IPS-20b (cell line): ENCODE measurements at regions not wholly inside any gene's neighbourhood (a gene's known extent, or its start where the extent isn't known, plus 50 kb on each side); places are given as distances from the start of the nearest gene placed in this dataset.

Experiments
- H3K27ac ChIP-seq: one replicate; pipeline ENCODE4 v1.5.1; 2013; ENCODE audit warnings: low read length
- H3K27me3 ChIP-seq: 2 replicates; pipeline ENCODE4 v1.6.1; 2013; ENCODE audit warnings: mild to moderate bottlenecking, low read length, inconsistent platforms; ENCODE audit not compliant: insufficient read depth
- H3K36me3 ChIP-seq: 2 replicates; pipeline ENCODE4 v1.6.1; 2013; ENCODE audit warnings: low read depth, mild to moderate bottlenecking, inconsistent platforms, low read length, moderate library complexity; ENCODE audit not compliant: insufficient read depth
- H3K4me1 ChIP-seq: 2 replicates; pipeline ENCODE4 v1.6.1; 2013; ENCODE audit warnings: mild to moderate bottlenecking, control low read depth, inconsistent platforms, low read length, moderate library complexity; ENCODE audit not compliant: insufficient read depth
- H3K4me3 ChIP-seq: 2 replicates; pipeline ENCODE4 v1.5.1; 2013; ENCODE audit warnings: mild to moderate bottlenecking, low read length, inconsistent platforms
- H3K9ac ChIP-seq: 2 replicates; pipeline ENCODE4 v1.6.1; 2013; ENCODE audit warnings: low read depth, mild to moderate bottlenecking, inconsistent platforms, low read length, moderate library complexity
- H3K9me3 ChIP-seq: 2 replicates; pipeline ENCODE4 v1.6.1; 2013; ENCODE audit warnings: mild to moderate bottlenecking, low read depth, low read length, inconsistent platforms; ENCODE audit not compliant: insufficient read depth

- H3K27me3 ChIP-seq: no peaks in the 10 kb centered on the region
- H3K9me3 ChIP-seq: no peaks in the 10 kb centered on the region
- H3K4me1 ChIP-seq: no peaks in the 10 kb centered on the region
Observed at GRCh38 chr3:166360720-166361119, 523.5 kb upstream of the BCHE start.

GRCh38 chr3:166351461-166351860 lies 514.2 kb upstream of the BCHE start:
- no peak overlapping the region for H3K4me3 ChIP-seq
- peaks cover 13% of the 10 kb centered on the region for H3K9me3 ChIP-seq

More at GRCh38 chr3:166360720-166361119, 523.5 kb upstream of the BCHE start:
- H3K27ac ChIP-seq: no peak overlapping the region
- H3K36me3 ChIP-seq: no peaks in the 10 kb centered on the region
- H3K9ac ChIP-seq: no peak overlapping the region
- no peak overlapping the region for H3K4me3 ChIP-seq

GRCh38 chr3:166340604-166341266 lies 503.5 kb upstream of the BCHE start:
- no peak overlapping the region for H3K4me3 ChIP-seq
- H3K27ac ChIP-seq: no peak overlapping the region
- no peaks in the 10 kb centered on the region for H3K4me1 ChIP-seq
- no peaks in the 10 kb centered on the region for H3K9me3 ChIP-seq
- H3K36me3 ChIP-seq: no peaks in the 10 kb centered on the region
- no peaks in the 10 kb centered on the region for H3K27me3 ChIP-seq
- no peak overlapping the region for H3K9ac ChIP-seq

More at GRCh38 chr3:166351461-166351860, 514.2 kb upstream of the BCHE start:
- H3K27ac ChIP-seq: no peak overlapping the region
- H3K9ac ChIP-seq: no peak overlapping the region
- no peaks in the 10 kb centered on the region for H3K27me3 ChIP-seq
- H3K36me3 ChIP-seq: no peaks in the 10 kb centered on the region
- no peaks in the 10 kb centered on the region for H3K4me1 ChIP-seq

DNA sequence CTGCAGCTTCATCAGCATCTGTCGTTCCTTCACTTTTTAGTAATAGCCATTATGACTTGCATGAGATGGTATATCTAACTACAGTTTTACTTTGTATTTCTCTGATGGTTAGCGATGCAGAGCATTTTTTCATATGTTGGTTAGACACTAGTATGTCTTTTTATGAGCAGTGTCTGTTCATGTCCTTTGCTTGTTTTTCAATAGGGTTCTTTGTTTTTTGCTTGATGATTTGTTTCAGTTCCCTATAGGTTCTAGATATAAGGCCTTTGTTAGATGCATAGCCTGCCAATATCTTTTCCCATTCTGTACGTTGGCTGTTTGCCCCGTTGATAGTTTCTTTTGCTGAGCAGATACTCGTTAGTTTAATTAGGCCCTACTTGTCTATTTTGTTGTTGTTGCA lies 487.2 kb upstream of the BCHE start:
- Histone ChIP-seq H3K4me1 (no peaks in the 10 kb centered on the region), H3K27me3 (no peaks in the 10 kb centered on the region), H3K9ac (no peak overlapping the region), H3K4me3 (no peak overlapping the region), H3K9me3 (no peaks in the 10 kb centered on the region), H3K27ac (no peak overlapping the region), H3K36me3 (no peaks in the 10 kb centered on the region)

- Histone ChIP-seq H3K36me3 (no peaks in the 10 kb centered on the region), H3K9ac (no peak overlapping the region), H3K9me3 (no peaks in the 10 kb centered on the region), H3K4me3 (no peak overlapping the region), H3K4me1 (no peaks in the 10 kb centered on the region), H3K27me3 (no peaks in the 10 kb centered on the region), H3K27ac (no peak overlapping the region)
Observed at GRCh38 chr3:166322391-166322790, 485.2 kb upstream of the BCHE start.

DNA sequence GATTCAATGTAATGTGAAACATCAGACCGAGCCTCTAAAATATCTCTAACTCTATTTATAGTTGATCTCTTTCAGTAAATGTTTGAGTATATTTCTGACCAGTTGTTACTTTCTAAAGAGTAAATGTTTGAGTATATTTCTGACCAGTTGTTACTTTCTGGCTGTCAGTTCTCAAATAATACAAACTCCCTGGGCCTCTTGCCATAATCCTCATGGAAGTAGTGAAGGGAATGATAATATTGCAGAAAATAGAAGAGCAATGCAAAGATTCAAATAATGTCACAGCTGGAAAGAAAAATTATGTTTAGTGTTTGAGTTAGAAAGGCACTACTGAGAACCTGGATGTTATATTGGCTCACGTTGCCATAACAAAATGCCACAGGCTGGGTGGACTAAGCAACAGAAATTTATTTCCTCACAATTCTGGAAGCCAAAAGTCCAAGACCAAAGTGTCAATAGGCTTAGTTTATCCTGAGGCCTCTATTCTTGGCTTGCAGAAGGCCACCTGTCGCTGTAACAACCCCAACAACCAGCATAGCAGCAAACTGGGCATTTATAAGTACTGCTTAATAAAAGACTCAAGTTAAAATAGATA lies 470.6 kb upstream of the BCHE start:
- Histone ChIP-seq H3K27me3 (no peaks in the 10 kb centered on the region), H3K9me3 (no peaks in the 10 kb centered on the region), H3K9ac (no peak overlapping the region), H3K36me3 (no peaks in the 10 kb centered on the region), H3K4me3 (no peak overlapping the region), H3K4me1 (no peaks in the 10 kb centered on the region; the same call in 1 of the 2 replicates), H3K27ac (no peak overlapping the region)

DNA sequence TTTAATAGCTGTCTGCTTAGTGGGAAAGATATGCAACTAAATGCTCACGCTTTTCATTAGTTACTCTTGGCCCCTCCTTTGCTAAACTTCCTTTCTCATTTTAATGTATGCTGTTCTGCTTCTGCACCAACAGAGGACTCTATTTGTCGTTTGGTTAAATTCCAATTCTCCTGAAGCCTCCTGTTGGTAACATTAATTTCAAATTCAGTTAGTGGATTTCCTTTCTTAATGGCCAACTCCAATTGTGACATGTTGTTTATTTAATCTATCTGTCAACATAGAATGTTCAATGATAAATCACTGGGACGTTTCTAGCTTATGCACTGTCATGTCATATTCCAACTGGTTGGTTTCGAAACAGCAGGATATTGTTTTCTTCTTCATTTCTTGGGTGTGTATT lies 467.4 kb upstream of the BCHE start:
- no peaks in the 10 kb centered on the region; the same call in 1 of the 2 replicates for H3K4me1 ChIP-seq
- H3K36me3 ChIP-seq: no peaks in the 10 kb centered on the region
- no peaks in the 10 kb centered on the region for H3K27me3 ChIP-seq
- no peaks in the 10 kb centered on the region for H3K9me3 ChIP-seq
- no peak overlapping the region for H3K9ac ChIP-seq
- H3K27ac ChIP-seq: no peak overlapping the region
- no peak overlapping the region for H3K4me3 ChIP-seq

DNA sequence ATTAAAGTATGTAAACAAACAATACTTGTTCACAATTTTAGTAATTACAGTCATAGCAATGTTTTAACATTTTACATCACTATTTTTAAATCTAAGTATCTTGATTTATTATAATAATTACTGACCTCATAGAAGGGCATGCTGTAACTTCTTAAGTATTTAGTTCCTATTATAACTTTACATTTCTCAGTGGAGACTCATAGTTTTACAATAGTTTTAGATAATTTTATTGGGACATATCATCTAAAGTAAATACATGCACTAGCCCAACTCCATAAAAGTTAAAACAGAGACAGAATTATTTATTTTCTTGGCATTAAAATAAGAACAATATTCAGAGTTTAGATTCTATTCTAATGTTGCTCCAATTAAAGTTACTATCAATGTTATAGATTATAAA lies 466.5 kb upstream of the BCHE start:
- Histone ChIP-seq H3K36me3 (no peaks in the 10 kb centered on the region), H3K4me3 (no peak overlapping the region), H3K9ac (no peak overlapping the region), H3K27me3 (no peaks in the 10 kb centered on the region), H3K27ac (no peak overlapping the region), H3K4me1 (no peaks in the 10 kb centered on the region; the same call in 1 of the 2 replicates), H3K9me3 (no peaks in the 10 kb centered on the region)

DNA sequence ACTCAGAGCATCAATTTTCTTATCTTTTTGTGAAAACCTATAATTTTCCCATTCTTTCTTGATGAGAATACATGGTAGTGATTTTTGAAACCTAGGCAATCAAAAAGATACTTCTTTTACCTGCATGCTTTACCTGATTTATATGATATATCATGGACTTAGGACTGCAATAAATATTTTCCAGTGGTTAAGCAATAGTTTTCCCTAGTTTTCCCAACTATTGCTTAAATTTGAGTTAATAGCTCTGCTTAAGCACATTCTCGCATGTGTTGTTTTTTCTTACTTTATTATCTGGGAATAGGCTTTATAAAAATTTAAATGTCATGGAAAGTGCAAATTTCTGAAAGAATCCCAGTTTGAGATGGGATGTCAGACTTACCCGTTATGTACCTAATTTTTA lies 465.1 kb upstream of the BCHE start:
- Histone ChIP-seq H3K36me3 (no peaks in the 10 kb centered on the region), H3K27ac (no peak overlapping the region), H3K4me1 (no peaks in the 10 kb centered on the region; the same call in 1 of the 2 replicates), H3K9me3 (no peaks in the 10 kb centered on the region), H3K27me3 (no peaks in the 10 kb centered on the region), H3K9ac (no peak overlapping the region), H3K4me3 (no peak overlapping the region)

GRCh38 chr3:166296179-166296783 lies 459.1 kb upstream of the BCHE start:
- Histone ChIP-seq H3K27ac (no peak overlapping the region), H3K4me3 (no peak overlapping the region), H3K9ac (no peak overlapping the region), H3K27me3 (no peaks in the 10 kb centered on the region), H3K9me3 (no peaks in the 10 kb centered on the region), H3K36me3 (no peaks in the 10 kb centered on the region), H3K4me1 (no peaks in the 10 kb centered on the region)

GRCh38 chr3:166291186-166291955 lies 454.1 kb upstream of the BCHE start:
- H3K9ac ChIP-seq: no peak overlapping the region
- no peak overlapping the region for H3K27ac ChIP-seq
- no peaks in the 10 kb centered on the region for H3K9me3 ChIP-seq
- H3K36me3 ChIP-seq: no peaks in the 10 kb centered on the region
- no peaks in the 10 kb centered on the region for H3K27me3 ChIP-seq
- H3K4me3 ChIP-seq: no peak overlapping the region
- H3K4me1 ChIP-seq: no peaks in the 10 kb centered on the region
